ENCODE measurements at regions not wholly inside any gene's neighbourhood (a gene's known extent, or its start where the extent isn't known, plus 50 kb on each side); places are given as distances from the start of the nearest gene placed in this dataset.

GRCh38 chr18:38464024-38464423 is 898.4 kb upstream of the CELF4 start:
- H3K4me3 ChIP-seq: no peak overlapping the region
- H3K4me3 Mint-ChIP-seq: no peak overlapping the region
- H3K4me1 ChIP-seq (ENCODE audit: insufficient read depth): no peaks in the 10 kb centered on the region
- H3K36me3 ChIP-seq (ENCODE audit: insufficient read depth): no peaks in the 10 kb centered on the region
- H3K9me2 ChIP-seq (ENCODE audit: insufficient read depth): peaks cover 10% of the 10 kb centered on the region; the same call in 1 of the 2 replicates
- no peak overlapping the region for H3K4me2 ChIP-seq
- DNase-seq (ENCODE audit: low spot score) (no peak), ATAC-seq (no peak)
- no peak overlapping the region for H3K27ac ChIP-seq (ENCODE audit: low read depth)
- no peak overlapping the region for H2AFZ ChIP-seq
- H3K79me2 ChIP-seq (replicated peaks; ENCODE audit: insufficient read depth): no peaks in the 10 kb centered on the region
- no peak overlapping the region for H3K27ac Mint-ChIP-seq
- no peaks in the 10 kb centered on the region for H3K36me3 Mint-ChIP-seq (ENCODE audit: low read depth)
- TF ChIP-seq POLR2AphosphoS5 (IDR thresholded peaks at IDR 0.05; ENCODE audit: low read depth): no peak
- TF ChIP-seq, protein P1, sequence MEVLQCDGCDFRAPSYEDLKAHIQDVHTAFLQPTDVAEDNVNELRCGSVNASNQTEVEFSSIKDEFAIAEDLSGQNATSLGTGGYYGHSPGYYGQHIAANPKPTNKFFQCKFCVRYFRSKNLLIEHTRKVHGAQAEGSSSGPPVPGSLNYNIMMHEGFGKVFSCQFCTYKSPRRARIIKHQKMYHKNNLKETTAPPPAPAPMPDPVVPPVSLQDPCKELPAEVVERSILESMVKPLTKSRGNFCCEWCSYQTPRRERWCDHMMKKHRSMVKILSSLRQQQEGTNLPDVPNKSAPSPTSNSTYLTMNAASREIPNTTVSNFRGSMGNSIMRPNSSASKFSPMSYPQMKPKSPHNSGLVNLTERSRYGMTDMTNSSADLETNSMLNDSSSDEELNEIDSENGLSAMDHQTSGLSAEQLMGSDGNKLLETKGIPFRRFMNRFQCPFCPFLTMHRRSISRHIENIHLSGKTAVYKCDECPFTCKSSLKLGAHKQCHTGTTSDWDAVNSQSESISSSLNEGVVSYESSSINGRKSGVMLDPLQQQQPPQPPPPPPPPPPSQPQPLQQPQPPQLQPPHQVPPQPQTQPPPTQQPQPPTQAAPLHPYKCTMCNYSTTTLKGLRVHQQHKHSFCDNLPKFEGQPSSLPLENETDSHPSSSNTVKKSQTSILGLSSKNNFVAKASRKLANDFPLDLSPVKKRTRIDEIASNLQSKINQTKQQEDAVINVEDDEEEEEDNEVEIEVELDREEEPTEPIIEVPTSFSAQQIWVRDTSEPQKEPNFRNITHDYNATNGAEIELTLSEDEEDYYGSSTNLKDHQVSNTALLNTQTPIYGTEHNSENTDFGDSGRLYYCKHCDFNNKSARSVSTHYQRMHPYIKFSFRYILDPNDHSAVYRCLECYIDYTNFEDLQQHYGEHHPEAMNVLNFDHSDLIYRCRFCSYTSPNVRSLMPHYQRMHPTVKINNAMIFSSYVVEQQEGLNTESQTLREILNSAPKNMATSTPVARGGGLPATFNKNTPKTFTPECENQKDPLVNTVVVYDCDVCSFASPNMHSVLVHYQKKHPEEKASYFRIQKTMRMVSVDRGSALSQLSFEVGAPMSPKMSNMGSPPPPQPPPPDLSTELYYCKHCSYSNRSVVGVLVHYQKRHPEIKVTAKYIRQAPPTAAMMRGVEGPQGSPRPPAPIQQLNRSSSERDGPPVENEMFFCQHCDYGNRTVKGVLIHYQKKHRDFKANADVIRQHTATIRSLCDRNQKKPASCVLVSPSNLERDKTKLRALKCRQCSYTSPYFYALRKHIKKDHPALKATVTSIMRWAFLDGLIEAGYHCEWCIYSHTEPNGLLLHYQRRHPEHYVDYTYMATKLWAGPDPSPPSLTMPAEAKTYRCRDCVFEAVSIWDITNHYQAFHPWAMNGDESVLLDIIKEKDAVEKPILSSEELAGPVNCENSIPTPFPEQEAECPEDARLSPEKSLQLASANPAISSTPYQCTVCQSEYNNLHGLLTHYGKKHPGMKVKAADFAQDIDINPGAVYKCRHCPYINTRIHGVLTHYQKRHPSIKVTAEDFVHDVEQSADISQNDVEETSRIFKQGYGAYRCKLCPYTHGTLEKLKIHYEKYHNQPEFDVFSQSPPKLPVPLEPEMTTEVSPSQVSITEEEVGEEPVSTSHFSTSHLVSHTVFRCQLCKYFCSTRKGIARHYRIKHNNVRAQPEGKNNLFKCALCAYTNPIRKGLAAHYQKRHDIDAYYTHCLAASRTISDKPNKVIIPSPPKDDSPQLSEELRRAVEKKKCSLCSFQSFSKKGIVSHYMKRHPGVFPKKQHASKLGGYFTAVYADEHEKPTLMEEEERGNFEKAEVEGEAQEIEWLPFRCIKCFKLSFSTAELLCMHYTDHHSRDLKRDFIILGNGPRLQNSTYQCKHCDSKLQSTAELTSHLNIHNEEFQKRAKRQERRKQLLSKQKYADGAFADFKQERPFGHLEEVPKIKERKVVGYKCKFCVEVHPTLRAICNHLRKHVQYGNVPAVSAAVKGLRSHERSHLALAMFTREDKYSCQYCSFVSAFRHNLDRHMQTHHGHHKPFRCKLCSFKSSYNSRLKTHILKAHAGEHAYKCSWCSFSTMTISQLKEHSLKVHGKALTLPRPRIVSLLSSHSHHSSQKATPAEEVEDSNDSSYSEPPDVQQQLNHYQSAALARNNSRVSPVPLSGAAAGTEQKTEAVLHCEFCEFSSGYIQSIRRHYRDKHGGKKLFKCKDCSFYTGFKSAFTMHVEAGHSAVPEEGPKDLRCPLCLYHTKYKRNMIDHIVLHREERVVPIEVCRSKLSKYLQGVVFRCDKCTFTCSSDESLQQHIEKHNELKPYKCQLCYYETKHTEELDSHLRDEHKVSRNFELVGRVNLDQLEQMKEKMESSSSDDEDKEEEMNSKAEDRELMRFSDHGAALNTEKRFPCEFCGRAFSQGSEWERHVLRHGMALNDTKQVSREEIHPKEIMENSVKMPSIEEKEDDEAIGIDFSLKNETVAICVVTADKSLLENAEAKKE (CRISPR knock-in tag; IDR thresholded peaks at IDR 0.05): no peak
- TF ChIP-seq NANOG (IDR thresholded peaks at IDR 0.05; ENCODE audit: borderline replicate concordance): no peak
- no peak for TF ChIP-seq ZNF331 (CRISPR knock-in tag; IDR thresholded peaks at IDR 0.05; ENCODE audit: low read depth)
- TF ChIP-seq, protein P2, sequence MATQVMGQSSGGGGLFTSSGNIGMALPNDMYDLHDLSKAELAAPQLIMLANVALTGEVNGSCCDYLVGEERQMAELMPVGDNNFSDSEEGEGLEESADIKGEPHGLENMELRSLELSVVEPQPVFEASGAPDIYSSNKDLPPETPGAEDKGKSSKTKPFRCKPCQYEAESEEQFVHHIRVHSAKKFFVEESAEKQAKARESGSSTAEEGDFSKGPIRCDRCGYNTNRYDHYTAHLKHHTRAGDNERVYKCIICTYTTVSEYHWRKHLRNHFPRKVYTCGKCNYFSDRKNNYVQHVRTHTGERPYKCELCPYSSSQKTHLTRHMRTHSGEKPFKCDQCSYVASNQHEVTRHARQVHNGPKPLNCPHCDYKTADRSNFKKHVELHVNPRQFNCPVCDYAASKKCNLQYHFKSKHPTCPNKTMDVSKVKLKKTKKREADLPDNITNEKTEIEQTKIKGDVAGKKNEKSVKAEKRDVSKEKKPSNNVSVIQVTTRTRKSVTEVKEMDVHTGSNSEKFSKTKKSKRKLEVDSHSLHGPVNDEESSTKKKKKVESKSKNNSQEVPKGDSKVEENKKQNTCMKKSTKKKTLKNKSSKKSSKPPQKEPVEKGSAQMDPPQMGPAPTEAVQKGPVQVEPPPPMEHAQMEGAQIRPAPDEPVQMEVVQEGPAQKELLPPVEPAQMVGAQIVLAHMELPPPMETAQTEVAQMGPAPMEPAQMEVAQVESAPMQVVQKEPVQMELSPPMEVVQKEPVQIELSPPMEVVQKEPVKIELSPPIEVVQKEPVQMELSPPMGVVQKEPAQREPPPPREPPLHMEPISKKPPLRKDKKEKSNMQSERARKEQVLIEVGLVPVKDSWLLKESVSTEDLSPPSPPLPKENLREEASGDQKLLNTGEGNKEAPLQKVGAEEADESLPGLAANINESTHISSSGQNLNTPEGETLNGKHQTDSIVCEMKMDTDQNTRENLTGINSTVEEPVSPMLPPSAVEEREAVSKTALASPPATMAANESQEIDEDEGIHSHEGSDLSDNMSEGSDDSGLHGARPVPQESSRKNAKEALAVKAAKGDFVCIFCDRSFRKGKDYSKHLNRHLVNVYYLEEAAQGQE (IDR thresholded peaks at IDR 0.05; ENCODE audit: unreplicated experiment): no peak
- no peak for TF ChIP-seq CREB1 (CRISPR knock-in tag; IDR thresholded peaks at IDR 0.05; ENCODE audit: low read depth)
- TF ChIP-seq STAT1 (IDR thresholded peaks at IDR 0.05; ENCODE audit: unreplicated experiment): no peak
- no peak for TF ChIP-seq EZH2phosphoT487 (IDR thresholded peaks at IDR 0.05; ENCODE audit: unreplicated experiment)
- TF ChIP-seq JUNB (IDR thresholded peaks at IDR 0.05; ENCODE audit: unreplicated experiment): no peak
- TF ChIP-seq, protein P3, sequence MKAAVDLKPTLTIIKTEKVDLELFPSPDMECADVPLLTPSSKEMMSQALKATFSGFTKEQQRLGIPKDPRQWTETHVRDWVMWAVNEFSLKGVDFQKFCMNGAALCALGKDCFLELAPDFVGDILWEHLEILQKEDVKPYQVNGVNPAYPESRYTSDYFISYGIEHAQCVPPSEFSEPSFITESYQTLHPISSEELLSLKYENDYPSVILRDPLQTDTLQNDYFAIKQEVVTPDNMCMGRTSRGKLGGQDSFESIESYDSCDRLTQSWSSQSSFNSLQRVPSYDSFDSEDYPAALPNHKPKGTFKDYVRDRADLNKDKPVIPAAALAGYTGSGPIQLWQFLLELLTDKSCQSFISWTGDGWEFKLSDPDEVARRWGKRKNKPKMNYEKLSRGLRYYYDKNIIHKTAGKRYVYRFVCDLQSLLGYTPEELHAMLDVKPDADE (IDR thresholded peaks at IDR 0.05): no peak
- TF ChIP-seq, protein P4, sequence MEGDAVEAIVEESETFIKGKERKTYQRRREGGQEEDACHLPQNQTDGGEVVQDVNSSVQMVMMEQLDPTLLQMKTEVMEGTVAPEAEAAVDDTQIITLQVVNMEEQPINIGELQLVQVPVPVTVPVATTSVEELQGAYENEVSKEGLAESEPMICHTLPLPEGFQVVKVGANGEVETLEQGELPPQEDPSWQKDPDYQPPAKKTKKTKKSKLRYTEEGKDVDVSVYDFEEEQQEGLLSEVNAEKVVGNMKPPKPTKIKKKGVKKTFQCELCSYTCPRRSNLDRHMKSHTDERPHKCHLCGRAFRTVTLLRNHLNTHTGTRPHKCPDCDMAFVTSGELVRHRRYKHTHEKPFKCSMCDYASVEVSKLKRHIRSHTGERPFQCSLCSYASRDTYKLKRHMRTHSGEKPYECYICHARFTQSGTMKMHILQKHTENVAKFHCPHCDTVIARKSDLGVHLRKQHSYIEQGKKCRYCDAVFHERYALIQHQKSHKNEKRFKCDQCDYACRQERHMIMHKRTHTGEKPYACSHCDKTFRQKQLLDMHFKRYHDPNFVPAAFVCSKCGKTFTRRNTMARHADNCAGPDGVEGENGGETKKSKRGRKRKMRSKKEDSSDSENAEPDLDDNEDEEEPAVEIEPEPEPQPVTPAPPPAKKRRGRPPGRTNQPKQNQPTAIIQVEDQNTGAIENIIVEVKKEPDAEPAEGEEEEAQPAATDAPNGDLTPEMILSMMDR (conservative IDR thresholded peaks at IDR 0.05; ENCODE audit: low read depth in 2 of 2): no peak
- no peak for TF ChIP-seq EZH2 (IDR thresholded peaks at IDR 0.05; ENCODE audit: low read depth, unreplicated experiment)
- no peak for TF ChIP-seq ZNF114 (CRISPR knock-in tag; IDR thresholded peaks at IDR 0.05)
- H3K4me1 Mint-ChIP-seq: no peaks in the 10 kb centered on the region
- no peaks in the 10 kb centered on the region; the same call in 2 of the 3 replicates for H3K9me3 Mint-ChIP-seq
- H3K27me3 Mint-ChIP-seq (ENCODE audit: insufficient read depth, low read depth, poor library complexity): no peaks in the 10 kb centered on the region
- H3F3A ChIP-seq (replicated peaks; ENCODE audit: low read depth): no peaks in the 10 kb centered on the region
- H4K20me1 ChIP-seq (replicated peaks; ENCODE audit: insufficient read depth): no peaks in the 10 kb centered on the region
- no peaks in the 10 kb centered on the region for H3K27me3 ChIP-seq (ENCODE audit: insufficient read depth)

Measured in GM23338 (cell line).